ENCODE measurements at regions not wholly inside any gene's neighbourhood (a gene's known extent, or its start where the extent isn't known, plus 50 kb on each side); places are given as distances from the start of the nearest gene placed in this dataset.

- Histone ChIP-seq H2BK120ac (replicated peaks; ENCODE audit: low read depth, low read length) (no peak overlapping the region), H3K4me1 (replicated peaks in 1 of 4; ENCODE audit: control insufficient read depth in 3 of 4, insufficient read depth in 4 of 4, low read length in 3 of 4) (no peaks in the 10 kb centered on the region), H4K8ac (ENCODE audit: extremely low read depth, insufficient read depth, low read length) (no peak overlapping the region), H2BK12ac (ENCODE audit: low read depth, low read length) (no peak overlapping the region), H2BK20ac (ENCODE audit: low read length) (no peak overlapping the region), H3K27me3 (replicated peaks in 1 of 4; ENCODE audit: control insufficient read depth in 3 of 4, extremely low read depth in 1 of 4, insufficient read depth in 3 of 4, low read length in 3 of 4) (peaks cover 0 to 1% (median 0%) of the 10 kb centered on the region in 4 experiments; a peak in 1 of 7 replicates), H3K4me2 (ENCODE audit: insufficient read depth in 1 of 2, low read depth in 2 of 2, low read length in 2 of 2) (no peak overlapping the region), H3K36me3 (ENCODE audit: control insufficient read depth in 2 of 4, insufficient read depth in 4 of 4, low read length in 3 of 4) (no peaks in the 10 kb centered on the region), H4K91ac (replicated peaks; ENCODE audit: insufficient read length, low read length) (no peak overlapping the region), H2BK15ac (ENCODE audit: low read length) (no peak overlapping the region), H2BK5ac (ENCODE audit: low read depth, low read length) (no peak overlapping the region), H4K5ac (ENCODE audit: insufficient read length, low read depth, low read length) (no peak overlapping the region), H3K27ac (ENCODE audit: low read depth, low read length) (no peak overlapping the region), H3K79me2 (ENCODE audit: control insufficient read depth in 1 of 2, insufficient read depth in 2 of 2, low read length in 2 of 2) (no peaks in the 10 kb centered on the region), H3K4me3 (ENCODE audit: extremely low read depth in 1 of 4, insufficient read depth in 2 of 4, low read depth in 3 of 4, low read length in 4 of 4) (no peak overlapping the region), H2AFZ (ENCODE audit: low read length) (no peak overlapping the region), H3K79me1 (ENCODE audit: low read depth, low read length) (no peaks in the 10 kb centered on the region), H3K23me2 (ENCODE audit: low read depth, low read length) (no peaks in the 10 kb centered on the region; the same call in 1 of the 2 replicates), H3K9me3 (ENCODE audit: insufficient read depth in 2 of 2, low read depth in 1 of 2, low read length in 1 of 2) (no peaks in the 10 kb centered on the region), H3K14ac (ENCODE audit: insufficient read length) (no peak overlapping the region), H3K9ac (replicated peaks in 1 of 4; ENCODE audit: extremely low read depth in 1 of 4, low read depth in 3 of 4, low read length in 3 of 4) (no peak overlapping the region), H4K20me1 (replicated peaks in 1 of 2; ENCODE audit: control insufficient read depth in 1 of 2, insufficient read depth in 2 of 2, low read length in 2 of 2) (peaks cover 0 to 2% of the 10 kb centered on the region in 2 experiments), H3K23ac (ENCODE audit: insufficient read length) (no peak overlapping the region), H3K56ac (replicated peaks; ENCODE audit: insufficient read length, low read depth, low read length) (no peak overlapping the region), H3K4ac (replicated peaks; ENCODE audit: insufficient read length, low read depth, low read length) (no peak overlapping the region), H2AK5ac (ENCODE audit: low read depth, low read length) (no peak overlapping the region), H3K18ac (ENCODE audit: extremely low read depth, low read length) (no peak overlapping the region)
- WGBS, 2 experiments (ENCODE audit: extremely low coverage in 1 of 2, insufficient coverage in 1 of 2, insufficient read length in 1 of 2, insufficient replicate concordance in 2 of 2, low coverage in 1 of 2, low lambda C conversion rate in 2 of 2, missing lambda C conversion rate in 1 of 2) = 88% methylated on average over 2 of the region's 2 CpGs; no CpG with 5 or more reads in 1 of the 2 experiments
- FAIRE-seq (no peak), DNase-seq (ENCODE audit: low read depth in 1 of 2, low spot score in 2 of 2) (no peak)
- ChIA-PET CTCF (ENCODE audit: partially characterized antibody) (no interaction called here), POLR2A (ENCODE audit: partially characterized antibody) (no interaction called here)
- TF ChIP-seq JUND (IDR thresholded peaks at IDR 0.05; ENCODE audit: low read length) (no peak), SP4 (IDR thresholded peaks at IDR 0.05; ENCODE audit: low read length) (no peak), RAD21 (IDR thresholded peaks at IDR 0.05 in 1 of 2, conservative IDR thresholded peaks at IDR 0.05 in 1 of 2; ENCODE audit: low read depth in 2 of 2, low read length in 2 of 2) (no peak), EGR1 (IDR thresholded peaks at IDR 0.05; ENCODE audit: borderline replicate concordance, low read depth, low read length) (no peak), RNF2 (IDR thresholded peaks at IDR 0.05; ENCODE audit: borderline replicate concordance, low read depth, low read length, missing control alignments, poor library complexity, severe bottlenecking) (no peak), SP1 (IDR thresholded peaks at IDR 0.05; ENCODE audit: low read depth, low read length) (no peak), SRF (IDR thresholded peaks at IDR 0.05; ENCODE audit: low read depth, low read length) (no peak), BRCA1 (IDR thresholded peaks at IDR 0.05; ENCODE audit: low read depth, low read length) (no peak), ATF2 (IDR thresholded peaks at IDR 0.05; ENCODE audit: low read length) (no peak), RBBP5 (IDR thresholded peaks at IDR 0.05; ENCODE audit: borderline replicate concordance, low read depth, low read length) (no peak), TCF12 (IDR thresholded peaks at IDR 0.05; ENCODE audit: low read depth, low read length) (no peak), GABPA (IDR thresholded peaks at IDR 0.05; ENCODE audit: borderline replicate concordance, insufficient read depth, low read length) (no peak), GTF2F1 (IDR thresholded peaks at IDR 0.05; ENCODE audit: borderline replicate concordance, low read depth, low read length) (no peak), BACH1 (IDR thresholded peaks at IDR 0.05; ENCODE audit: low read length) (no peak)
These were observed 326.1 kb upstream of the CLNK start for GRCh38 chr4:11010624-11011023.

All from H1 (cell line).